Sigmoid colon (tissue), 4 donors: ENCODE measurements at regions not wholly inside any gene's neighbourhood (a gene's known extent, or its start where the extent isn't known, plus 50 kb on each side); places are given as distances from the start of the nearest gene placed in this dataset.

Experiments
- EP300 ChIP-seq, 4 donors: sonication (generic); formaldehyde crosslinking; IDR thresholded peaks; one replicate each; pipeline ENCODE4 v1.6.1; 2017; ENCODE audit warnings: antibody characterized with exemption in 4 of 4
- POLR2A ChIP-seq, 2 donors: fragments of 450-650 bp; IDR thresholded peaks; one replicate each; pipeline ENCODE4 v1.6.1; 2016; ENCODE audit warnings: antibody characterized with exemption in 2 of 2, mild to moderate bottlenecking in 2 of 2, moderate library complexity in 2 of 2
- TF ChIP-seq, protein P1 (sequence below), 4 experiments: fragments of 450-650 bp in 3 of 4; fragments of 200-600 bp in 1 of 4; IDR thresholded peaks; one replicate each; pipeline ENCODE4 v1.5.1; 2016 to 2019; ENCODE audit warnings: antibody characterized with exemption in 4 of 4, mild to moderate bottlenecking in 3 of 4, moderate library complexity in 2 of 4

DNA sequence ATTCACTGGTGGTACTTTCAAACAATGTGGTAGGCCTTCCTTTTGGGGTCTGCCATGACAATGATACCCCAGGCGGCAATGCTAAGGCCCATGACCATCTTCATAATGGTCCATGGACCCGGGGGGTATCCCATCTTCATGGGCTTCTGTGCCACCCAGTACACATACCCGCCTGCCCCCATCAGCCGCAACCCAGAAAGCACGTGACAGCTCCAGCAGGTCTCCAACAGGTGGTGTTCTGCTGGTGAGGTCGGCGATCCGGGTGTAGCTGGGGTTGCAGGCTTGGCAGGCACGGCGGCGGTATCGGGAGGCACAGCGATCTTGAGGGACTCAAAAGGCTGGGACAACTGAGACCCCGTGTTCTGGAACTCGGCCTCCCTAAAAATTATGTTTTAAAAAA is 214.5 kb downstream of the SNRPN start:
- TF ChIP-seq EP300 (IDR thresholded peaks at IDR 0.05), result no peak
- TF ChIP-seq, protein P1, sequence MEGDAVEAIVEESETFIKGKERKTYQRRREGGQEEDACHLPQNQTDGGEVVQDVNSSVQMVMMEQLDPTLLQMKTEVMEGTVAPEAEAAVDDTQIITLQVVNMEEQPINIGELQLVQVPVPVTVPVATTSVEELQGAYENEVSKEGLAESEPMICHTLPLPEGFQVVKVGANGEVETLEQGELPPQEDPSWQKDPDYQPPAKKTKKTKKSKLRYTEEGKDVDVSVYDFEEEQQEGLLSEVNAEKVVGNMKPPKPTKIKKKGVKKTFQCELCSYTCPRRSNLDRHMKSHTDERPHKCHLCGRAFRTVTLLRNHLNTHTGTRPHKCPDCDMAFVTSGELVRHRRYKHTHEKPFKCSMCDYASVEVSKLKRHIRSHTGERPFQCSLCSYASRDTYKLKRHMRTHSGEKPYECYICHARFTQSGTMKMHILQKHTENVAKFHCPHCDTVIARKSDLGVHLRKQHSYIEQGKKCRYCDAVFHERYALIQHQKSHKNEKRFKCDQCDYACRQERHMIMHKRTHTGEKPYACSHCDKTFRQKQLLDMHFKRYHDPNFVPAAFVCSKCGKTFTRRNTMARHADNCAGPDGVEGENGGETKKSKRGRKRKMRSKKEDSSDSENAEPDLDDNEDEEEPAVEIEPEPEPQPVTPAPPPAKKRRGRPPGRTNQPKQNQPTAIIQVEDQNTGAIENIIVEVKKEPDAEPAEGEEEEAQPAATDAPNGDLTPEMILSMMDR (IDR thresholded peaks at IDR 0.05), result no peak
- TF ChIP-seq POLR2A (IDR thresholded peaks at IDR 0.05), result no peak
